ENCODE measurements at regions not wholly inside any gene's neighbourhood (a gene's known extent, or its start where the extent isn't known, plus 50 kb on each side); places are given as distances from the start of the nearest gene placed in this dataset.

DNA sequence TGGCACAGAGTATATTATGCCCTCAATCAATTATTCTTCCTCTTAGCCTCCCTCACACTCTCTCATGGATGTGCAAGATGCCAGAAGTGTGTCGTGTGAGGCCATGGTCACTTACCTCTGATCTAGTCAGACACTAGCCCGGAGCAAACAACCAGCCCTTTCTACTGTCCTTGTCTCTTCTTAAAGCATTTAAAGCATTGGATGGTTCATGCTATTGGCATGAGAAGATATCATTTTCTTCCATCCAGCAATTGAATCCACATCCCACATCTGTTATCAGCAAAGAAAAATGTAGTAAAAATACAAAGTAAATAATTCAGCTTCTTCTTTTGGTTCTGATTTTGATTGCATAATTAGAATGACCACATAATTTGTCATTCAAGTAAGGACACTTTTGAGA lies 267.2 kb upstream of the ACO1 start:
- dilution Hi-C loops (cut with HindIII; ENCODE audit: low sequenced_read_pairs, unreplicated experiment) = no loop called here
- no peak overlapping the region for H3K9ac ChIP-seq (ENCODE audit: low read depth, low read length)
- no peaks in the 10 kb centered on the region for H3K36me3 ChIP-seq (ENCODE audit: control insufficient read depth, insufficient read depth, low read length)
- H4K8ac ChIP-seq (ENCODE audit: low read depth in 2 of 2, low read length in 2 of 2) = no peak overlapping the region
- H3K4ac ChIP-seq (ENCODE audit: low read depth, low read length) = no peak overlapping the region
- intact Hi-C loops (cut with micrococcal nuclease) = no loop called here
- H4K5ac ChIP-seq (ENCODE audit: low read depth, low read length) = no peak overlapping the region
- ChIA-PET POLR2A (ENCODE audit: unreplicated experiment) (no interaction called here), CTCF (no interaction called here)
- H3K4me2 ChIP-seq (ENCODE audit: low read depth, low read length) = no peak overlapping the region
- H2BK15ac ChIP-seq (ENCODE audit: low read depth, low read length) = no peak overlapping the region
- no peak for TF ChIP-seq NFE2L2 (IDR thresholded peaks at IDR 0.05; ENCODE audit: low read depth, low read length)
- TF ChIP-seq CHD1 (IDR thresholded peaks at IDR 0.05; ENCODE audit: low read depth, low read length) = no peak
- TF ChIP-seq MAZ (IDR thresholded peaks at IDR 0.05; ENCODE audit: borderline replicate concordance, low read depth, low read length) = no peak
- TF ChIP-seq BHLHE40 (IDR thresholded peaks at IDR 0.05; ENCODE audit: low read depth, low read length) = no peak
- no peak for TF ChIP-seq CEBPB (IDR thresholded peaks at IDR 0.05; ENCODE audit: low read depth, low read length)
- TF ChIP-seq, protein P1, sequence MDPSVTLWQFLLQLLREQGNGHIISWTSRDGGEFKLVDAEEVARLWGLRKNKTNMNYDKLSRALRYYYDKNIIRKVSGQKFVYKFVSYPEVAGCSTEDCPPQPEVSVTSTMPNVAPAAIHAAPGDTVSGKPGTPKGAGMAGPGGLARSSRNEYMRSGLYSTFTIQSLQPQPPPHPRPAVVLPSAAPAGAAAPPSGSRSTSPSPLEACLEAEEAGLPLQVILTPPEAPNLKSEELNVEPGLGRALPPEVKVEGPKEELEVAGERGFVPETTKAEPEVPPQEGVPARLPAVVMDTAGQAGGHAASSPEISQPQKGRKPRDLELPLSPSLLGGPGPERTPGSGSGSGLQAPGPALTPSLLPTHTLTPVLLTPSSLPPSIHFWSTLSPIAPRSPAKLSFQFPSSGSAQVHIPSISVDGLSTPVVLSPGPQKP (IDR thresholded peaks at IDR 0.05; ENCODE audit: borderline replicate concordance, low read depth, low read length) = no peak
- TF ChIP-seq MAFK (IDR thresholded peaks at IDR 0.05; ENCODE audit: low read depth, low read length) = no peak
- TF ChIP-seq FOS (IDR thresholded peaks at IDR 0.05; ENCODE audit: low read depth, low read length) = no peak
- TF ChIP-seq RFX5 (IDR thresholded peaks at IDR 0.05; ENCODE audit: low read depth, low read length) = no peak
- TF ChIP-seq RCOR1 (IDR thresholded peaks at IDR 0.05; ENCODE audit: insufficient replicate concordance, low read length) = no peak
- no peak for TF ChIP-seq POLR2A (IDR thresholded peaks at IDR 0.05; ENCODE audit: low read depth, low read length)
- TF ChIP-seq, protein P2, sequence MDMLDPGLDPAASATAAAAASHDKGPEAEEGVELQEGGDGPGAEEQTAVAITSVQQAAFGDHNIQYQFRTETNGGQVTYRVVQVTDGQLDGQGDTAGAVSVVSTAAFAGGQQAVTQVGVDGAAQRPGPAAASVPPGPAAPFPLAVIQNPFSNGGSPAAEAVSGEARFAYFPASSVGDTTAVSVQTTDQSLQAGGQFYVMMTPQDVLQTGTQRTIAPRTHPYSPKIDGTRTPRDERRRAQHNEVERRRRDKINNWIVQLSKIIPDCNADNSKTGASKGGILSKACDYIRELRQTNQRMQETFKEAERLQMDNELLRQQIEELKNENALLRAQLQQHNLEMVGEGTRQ (IDR thresholded peaks at IDR 0.05; ENCODE audit: low read depth, low read length) = no peak
- TF ChIP-seq, protein P3, sequence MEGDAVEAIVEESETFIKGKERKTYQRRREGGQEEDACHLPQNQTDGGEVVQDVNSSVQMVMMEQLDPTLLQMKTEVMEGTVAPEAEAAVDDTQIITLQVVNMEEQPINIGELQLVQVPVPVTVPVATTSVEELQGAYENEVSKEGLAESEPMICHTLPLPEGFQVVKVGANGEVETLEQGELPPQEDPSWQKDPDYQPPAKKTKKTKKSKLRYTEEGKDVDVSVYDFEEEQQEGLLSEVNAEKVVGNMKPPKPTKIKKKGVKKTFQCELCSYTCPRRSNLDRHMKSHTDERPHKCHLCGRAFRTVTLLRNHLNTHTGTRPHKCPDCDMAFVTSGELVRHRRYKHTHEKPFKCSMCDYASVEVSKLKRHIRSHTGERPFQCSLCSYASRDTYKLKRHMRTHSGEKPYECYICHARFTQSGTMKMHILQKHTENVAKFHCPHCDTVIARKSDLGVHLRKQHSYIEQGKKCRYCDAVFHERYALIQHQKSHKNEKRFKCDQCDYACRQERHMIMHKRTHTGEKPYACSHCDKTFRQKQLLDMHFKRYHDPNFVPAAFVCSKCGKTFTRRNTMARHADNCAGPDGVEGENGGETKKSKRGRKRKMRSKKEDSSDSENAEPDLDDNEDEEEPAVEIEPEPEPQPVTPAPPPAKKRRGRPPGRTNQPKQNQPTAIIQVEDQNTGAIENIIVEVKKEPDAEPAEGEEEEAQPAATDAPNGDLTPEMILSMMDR (conservative IDR thresholded peaks at IDR 0.05; ENCODE audit: low read depth, low read length) = no peak
- in situ Hi-C loops (cut with MboI; ENCODE audit: low sequenced_read_pairs) = no loop called here
- H4K91ac ChIP-seq (ENCODE audit: insufficient read depth, low read depth, low read length) = no peak overlapping the region
- no peaks in the 10 kb centered on the region for H4K20me1 ChIP-seq (ENCODE audit: insufficient read depth, low read length)
- H2AK5ac ChIP-seq (ENCODE audit: low read depth, low read length) = no peak overlapping the region
- no peak overlapping the region for H3K27ac ChIP-seq (ENCODE audit: insufficient read depth, low read length)
- H3K4me1 ChIP-seq (ENCODE audit: control insufficient read depth, insufficient read depth, low read length) = no peaks in the 10 kb centered on the region
- no peak overlapping the region for H2BK120ac ChIP-seq (ENCODE audit: low read depth, low read length)
- no peak overlapping the region for H3K18ac ChIP-seq (ENCODE audit: low read depth, low read length)
- ATAC-seq (ENCODE audit: low read depth) (no peak), DNase-seq (no peak)
- no peak overlapping the region for H3K23ac ChIP-seq (ENCODE audit: low read depth, low read length)
- H3K4me3 ChIP-seq (ENCODE audit: insufficient read depth, low read depth, low read length) = no peak overlapping the region
- H2AFZ ChIP-seq (replicated peaks; ENCODE audit: low read length, poor library complexity) = no peak overlapping the region
- H2AK9ac ChIP-seq (replicated peaks; ENCODE audit: low read depth, low read length, poor library complexity) = no peak overlapping the region
- H3K9me3 ChIP-seq (ENCODE audit: control insufficient read depth, insufficient read depth, low read length) = no peaks in the 10 kb centered on the region
- H3K79me1 ChIP-seq (ENCODE audit: low read depth in 1 of 2, low read length in 2 of 2) = no peaks in the 10 kb centered on the region
- no TSS peak for BruUV-seq (replicated peaks)
- H2BK5ac ChIP-seq (ENCODE audit: low read depth, low read length, poor library complexity, severe bottlenecking) = no peak overlapping the region
- H3K56ac ChIP-seq (ENCODE audit: extremely low read depth, insufficient read depth, low read length) = no peak overlapping the region
- no peaks in the 10 kb centered on the region for H3K9me1 ChIP-seq (ENCODE audit: insufficient read depth, low read length)
- no peaks in the 10 kb centered on the region for H3K27me3 ChIP-seq (ENCODE audit: control insufficient read depth, insufficient read depth, low read length)
- WGBS, 2 experiments (ENCODE audit: extremely low coverage in 2 of 2, insufficient read length in 1 of 2) = no CpG with 5 or more reads among the region's 2 CpGs
- no peak overlapping the region for H3K14ac ChIP-seq (replicated peaks; ENCODE audit: low read depth, low read length)
- no peak overlapping the region for H2BK20ac ChIP-seq (ENCODE audit: low read depth, low read length)
